ENCODE measurements at regions not wholly inside any gene's neighbourhood (a gene's known extent, or its start where the extent isn't known, plus 50 kb on each side); places are given as distances from the start of the nearest gene placed in this dataset.
A peak's percentile ranks its signal among the peaks of the same experiment; 100 is the strongest.

GRCh38 chr2:65826567-65826966 is 394.2 kb upstream of the SPRED2 start:
- Histone ChIP-seq H3K9me3 (ENCODE audit: control insufficient read depth, low read length) (peaks cover 7% of the 10 kb centered on the region), H3K4me1 (ENCODE audit: control insufficient read depth, insufficient read depth, low read length, poor library complexity, severe bottlenecking) (no peaks in the 10 kb centered on the region), H3K27ac (ENCODE audit: low read depth, low read length, severe bottlenecking) (no peak overlapping the region), H3K4me3 (ENCODE audit: extremely low read depth, insufficient read depth, low read length, poor library complexity, severe bottlenecking) (no peak overlapping the region), H3K36me3 (ENCODE audit: control insufficient read depth, insufficient read depth, low read length) (no peaks in the 10 kb centered on the region)
- 89% methylated on average over 1 of the region's 1 CpG; no CpG with 5 or more reads in 1 of the 2 experiments for WGBS, 2 experiments (ENCODE audit: insufficient coverage in 2 of 2)

- H3K9me3 ChIP-seq (ENCODE audit: control insufficient read depth, low read length) = peaks cover 7% of the 10 kb centered on the region
- no peak overlapping the region for H3K27ac ChIP-seq (ENCODE audit: low read depth, low read length, severe bottlenecking)
- peaks cover 11% of the 10 kb centered on the region for H3K4me1 ChIP-seq (ENCODE audit: control insufficient read depth, insufficient read depth, low read length, poor library complexity, severe bottlenecking)
- H3K36me3 ChIP-seq (ENCODE audit: control insufficient read depth, insufficient read depth, low read length) = no peaks in the 10 kb centered on the region
- H3K4me3 ChIP-seq (ENCODE audit: extremely low read depth, insufficient read depth, low read length, poor library complexity, severe bottlenecking) = no peak overlapping the region
- 77 to 100% methylated on average over 1 to 3 of the region's 4 CpGs for WGBS, 2 experiments (ENCODE audit: insufficient coverage in 2 of 2)
Observed at GRCh38 chr2:65823511-65823910, 391.1 kb upstream of the SPRED2 start.

GRCh38 chr2:65820454-65820853 is 388.1 kb upstream of the SPRED2 start:
- Histone ChIP-seq H3K36me3 (ENCODE audit: control insufficient read depth, insufficient read depth, low read length) (no peaks in the 10 kb centered on the region), H3K4me1 (ENCODE audit: control insufficient read depth, insufficient read depth, low read length, poor library complexity, severe bottlenecking) (peaks cover 11% of the 10 kb centered on the region), H3K4me3 (ENCODE audit: extremely low read depth, insufficient read depth, low read length, poor library complexity, severe bottlenecking) (no peak overlapping the region), H3K27ac (ENCODE audit: low read depth, low read length, severe bottlenecking) (no peak overlapping the region), H3K9me3 (ENCODE audit: control insufficient read depth, low read length) (peaks cover 7% of the 10 kb centered on the region)
- 88 to 99% methylated on average over 4 to 5 of the region's 6 CpGs for whole genome bisulfite sequencing, 2 experiments (ENCODE audit: insufficient coverage in 2 of 2)

- Histone ChIP-seq H3K9me3 (ENCODE audit: control insufficient read depth, low read length) (peaks cover 7% of the 10 kb centered on the region), H3K4me3 (ENCODE audit: extremely low read depth, insufficient read depth, low read length, poor library complexity, severe bottlenecking) (no peak overlapping the region), H3K27ac (ENCODE audit: low read depth, low read length, severe bottlenecking) (no peak overlapping the region), H3K4me1 (ENCODE audit: control insufficient read depth, insufficient read depth, low read length, poor library complexity, severe bottlenecking) (peaks cover 11% of the 10 kb centered on the region), H3K36me3 (ENCODE audit: control insufficient read depth, insufficient read depth, low read length) (no peaks in the 10 kb centered on the region)
- WGBS, 2 experiments (ENCODE audit: insufficient coverage in 2 of 2) = 87 to 100% methylated on average over 1 of the region's 1 CpG
Observed at GRCh38 chr2:65819963-65820362, 387.6 kb upstream of the SPRED2 start.

- Histone ChIP-seq H3K36me3 (ENCODE audit: control insufficient read depth, insufficient read depth, low read length) (no peaks in the 10 kb centered on the region), H3K9me3 (ENCODE audit: control insufficient read depth, low read length) (peaks cover 7% of the 10 kb centered on the region), H3K27ac (ENCODE audit: low read depth, low read length, severe bottlenecking) (peak overlapping the region; percentile 38), H3K4me3 (ENCODE audit: extremely low read depth, insufficient read depth, low read length, poor library complexity, severe bottlenecking) (no peak overlapping the region), H3K4me1 (ENCODE audit: control insufficient read depth, insufficient read depth, low read length, poor library complexity, severe bottlenecking) (peaks cover 11% of the 10 kb centered on the region)
- WGBS, 2 experiments (ENCODE audit: insufficient coverage in 2 of 2) = 55 to 69% methylated on average over 1 of the region's 3 CpGs
Observed at GRCh38 chr2:65818873-65819451, 386.6 kb upstream of the SPRED2 start.

GRCh38 chr2:65813631-65814173 is 381.3 kb upstream of the SPRED2 start:
- Histone ChIP-seq H3K36me3 (ENCODE audit: control insufficient read depth, insufficient read depth, low read length) (no peaks in the 10 kb centered on the region), H3K4me1 (ENCODE audit: control insufficient read depth, insufficient read depth, low read length, poor library complexity, severe bottlenecking) (peaks cover under 1% of the 10 kb centered on the region), H3K9me3 (ENCODE audit: control insufficient read depth, low read length) (no peaks in the 10 kb centered on the region), H3K4me3 (ENCODE audit: extremely low read depth, insufficient read depth, low read length, poor library complexity, severe bottlenecking) (no peak overlapping the region), H3K27ac (ENCODE audit: low read depth, low read length, severe bottlenecking) (no peak overlapping the region)
- 88 to 92% methylated on average over 1 to 2 of the region's 2 CpGs for WGBS, 2 experiments (ENCODE audit: insufficient coverage in 2 of 2)

- Histone ChIP-seq H3K9me3 (ENCODE audit: control insufficient read depth, low read length) (no peaks in the 10 kb centered on the region), H3K4me1 (ENCODE audit: control insufficient read depth, insufficient read depth, low read length, poor library complexity, severe bottlenecking) (no peaks in the 10 kb centered on the region), H3K27ac (ENCODE audit: low read depth, low read length, severe bottlenecking) (no peak overlapping the region), H3K36me3 (ENCODE audit: control insufficient read depth, insufficient read depth, low read length) (no peaks in the 10 kb centered on the region), H3K4me3 (ENCODE audit: extremely low read depth, insufficient read depth, low read length, poor library complexity, severe bottlenecking) (no peak overlapping the region)
- whole genome bisulfite sequencing, 2 experiments (ENCODE audit: insufficient coverage in 2 of 2) = 84% methylated on average over 3 of the region's 3 CpGs; no CpG with 5 or more reads in 1 of the 2 experiments
Observed at GRCh38 chr2:65812887-65813286, 380.5 kb upstream of the SPRED2 start.

GRCh38 chr2:65807942-65808341 is 375.5 kb upstream of the SPRED2 start:
- no peaks in the 10 kb centered on the region for H3K4me1 ChIP-seq (ENCODE audit: control insufficient read depth, insufficient read depth, low read length, poor library complexity, severe bottlenecking)
- WGBS, 2 experiments (ENCODE audit: insufficient coverage in 2 of 2) = no CpG with 5 or more reads among the region's 4 CpGs
- H3K9me3 ChIP-seq (ENCODE audit: control insufficient read depth, low read length) = no peaks in the 10 kb centered on the region

GRCh38 chr2:65804777-65805176 is 372.4 kb upstream of the SPRED2 start:
- Histone ChIP-seq H3K9me3 (ENCODE audit: control insufficient read depth, low read length) (no peaks in the 10 kb centered on the region), H3K36me3 (ENCODE audit: control insufficient read depth, insufficient read depth, low read length) (no peaks in the 10 kb centered on the region), H3K4me3 (ENCODE audit: extremely low read depth, insufficient read depth, low read length, poor library complexity, severe bottlenecking) (no peak overlapping the region), H3K27ac (ENCODE audit: low read depth, low read length, severe bottlenecking) (no peak overlapping the region), H3K4me1 (ENCODE audit: control insufficient read depth, insufficient read depth, low read length, poor library complexity, severe bottlenecking) (no peaks in the 10 kb centered on the region)
- no CpG with 5 or more reads among the region's 3 CpGs for WGBS, 2 experiments (ENCODE audit: insufficient coverage in 2 of 2)

More at GRCh38 chr2:65807942-65808341, 375.5 kb upstream of the SPRED2 start:
- H3K4me3 ChIP-seq (ENCODE audit: extremely low read depth, insufficient read depth, low read length, poor library complexity, severe bottlenecking) = no peak overlapping the region
- no peaks in the 10 kb centered on the region for H3K36me3 ChIP-seq (ENCODE audit: control insufficient read depth, insufficient read depth, low read length)
- H3K27ac ChIP-seq (ENCODE audit: low read depth, low read length, severe bottlenecking) = no peak overlapping the region

- Histone ChIP-seq H3K9me3 (ENCODE audit: control insufficient read depth, low read length) (no peaks in the 10 kb centered on the region), H3K36me3 (ENCODE audit: control insufficient read depth, insufficient read depth, low read length) (no peaks in the 10 kb centered on the region), H3K4me1 (ENCODE audit: control insufficient read depth, insufficient read depth, low read length, poor library complexity, severe bottlenecking) (no peaks in the 10 kb centered on the region), H3K4me3 (ENCODE audit: extremely low read depth, insufficient read depth, low read length, poor library complexity, severe bottlenecking) (no peak overlapping the region), H3K27ac (ENCODE audit: low read depth, low read length, severe bottlenecking) (no peak overlapping the region)
- WGBS, 2 experiments (ENCODE audit: insufficient coverage in 2 of 2) = 89 to 94% methylated on average over 3 to 4 of the region's 6 CpGs
Observed at GRCh38 chr2:65802298-65802942, 370.0 kb upstream of the SPRED2 start.

GRCh38 chr2:65800998-65801397 is 368.6 kb upstream of the SPRED2 start:
- no peak overlapping the region for H3K27ac ChIP-seq (ENCODE audit: low read depth, low read length, severe bottlenecking)
- H3K9me3 ChIP-seq (ENCODE audit: control insufficient read depth, low read length) = no peaks in the 10 kb centered on the region
- no CpG with 5 or more reads among the region's 1 CpG for WGBS, 2 experiments (ENCODE audit: insufficient coverage in 2 of 2)
- H3K4me3 ChIP-seq (ENCODE audit: extremely low read depth, insufficient read depth, low read length, poor library complexity, severe bottlenecking) = no peak overlapping the region
- no peaks in the 10 kb centered on the region for H3K4me1 ChIP-seq (ENCODE audit: control insufficient read depth, insufficient read depth, low read length, poor library complexity, severe bottlenecking)
- no peaks in the 10 kb centered on the region for H3K36me3 ChIP-seq (ENCODE audit: control insufficient read depth, insufficient read depth, low read length)

All from mesodermal cell (in vitro differentiated cells).